ENCODE measurements at regions not wholly inside any gene's neighbourhood (a gene's known extent, or its start where the extent isn't known, plus 50 kb on each side); places are given as distances from the start of the nearest gene placed in this dataset.

DNA sequence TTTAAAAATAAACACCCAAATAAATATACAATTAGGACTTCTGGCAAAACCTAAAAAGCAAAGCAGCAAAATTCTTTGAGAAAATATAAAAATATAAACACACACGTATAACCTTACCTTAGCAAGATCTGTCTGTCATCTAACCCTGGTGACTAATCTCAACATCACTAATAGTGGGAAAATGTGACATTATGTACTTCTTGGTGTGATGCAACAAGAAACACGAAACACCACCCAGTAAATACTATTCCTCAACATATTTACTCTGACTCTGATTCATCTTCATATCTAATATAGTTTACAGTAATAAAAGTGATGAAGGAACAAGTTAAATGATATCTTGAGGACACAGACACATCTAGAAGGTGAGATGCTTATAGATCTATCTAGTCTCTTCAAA is 332.6 kb upstream of the MANEA start:
- no peak for DNase-seq (ENCODE audit: low read depth)
- H3K4me3 ChIP-seq (ENCODE audit: low read depth, low read length): no peak overlapping the region
- TF ChIP-seq, protein P1, sequence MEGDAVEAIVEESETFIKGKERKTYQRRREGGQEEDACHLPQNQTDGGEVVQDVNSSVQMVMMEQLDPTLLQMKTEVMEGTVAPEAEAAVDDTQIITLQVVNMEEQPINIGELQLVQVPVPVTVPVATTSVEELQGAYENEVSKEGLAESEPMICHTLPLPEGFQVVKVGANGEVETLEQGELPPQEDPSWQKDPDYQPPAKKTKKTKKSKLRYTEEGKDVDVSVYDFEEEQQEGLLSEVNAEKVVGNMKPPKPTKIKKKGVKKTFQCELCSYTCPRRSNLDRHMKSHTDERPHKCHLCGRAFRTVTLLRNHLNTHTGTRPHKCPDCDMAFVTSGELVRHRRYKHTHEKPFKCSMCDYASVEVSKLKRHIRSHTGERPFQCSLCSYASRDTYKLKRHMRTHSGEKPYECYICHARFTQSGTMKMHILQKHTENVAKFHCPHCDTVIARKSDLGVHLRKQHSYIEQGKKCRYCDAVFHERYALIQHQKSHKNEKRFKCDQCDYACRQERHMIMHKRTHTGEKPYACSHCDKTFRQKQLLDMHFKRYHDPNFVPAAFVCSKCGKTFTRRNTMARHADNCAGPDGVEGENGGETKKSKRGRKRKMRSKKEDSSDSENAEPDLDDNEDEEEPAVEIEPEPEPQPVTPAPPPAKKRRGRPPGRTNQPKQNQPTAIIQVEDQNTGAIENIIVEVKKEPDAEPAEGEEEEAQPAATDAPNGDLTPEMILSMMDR (IDR thresholded peaks at IDR 0.05; ENCODE audit: insufficient read depth, low read length): no peak

GRCh38 chr6:95248499-95248898 is 328.8 kb upstream of the MANEA start:
- no peak overlapping the region for H3K4me3 ChIP-seq (ENCODE audit: low read depth, low read length)
- TF ChIP-seq, protein P1 (IDR thresholded peaks at IDR 0.05; ENCODE audit: insufficient read depth, low read length): no peak
- DNase-seq (ENCODE audit: low read depth): peak; percentile 5

DNA sequence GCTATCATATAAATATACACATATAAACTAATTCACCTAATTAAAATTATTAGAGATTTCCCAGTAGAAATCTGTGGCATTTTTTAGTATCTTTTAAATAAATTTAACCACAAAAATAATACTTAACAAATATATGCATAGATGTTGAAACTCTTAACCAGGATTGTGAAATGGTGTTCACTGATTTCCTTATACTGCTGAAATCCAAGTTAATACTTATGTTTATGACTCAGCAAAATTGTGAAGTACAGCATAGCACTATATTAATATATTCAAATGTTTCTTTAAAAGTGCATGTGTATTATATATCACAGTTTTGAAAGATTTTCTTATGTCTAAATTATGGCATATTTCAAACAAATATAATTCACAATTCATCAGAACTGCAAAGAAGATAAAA is 328.2 kb upstream of the MANEA start:
- DNase-seq (ENCODE audit: low read depth): peak; percentile 70
- no peak overlapping the region for H3K4me3 ChIP-seq (ENCODE audit: low read depth, low read length)
- TF ChIP-seq, protein P1 (IDR thresholded peaks at IDR 0.05; ENCODE audit: insufficient read depth, low read length): no peak

DNA sequence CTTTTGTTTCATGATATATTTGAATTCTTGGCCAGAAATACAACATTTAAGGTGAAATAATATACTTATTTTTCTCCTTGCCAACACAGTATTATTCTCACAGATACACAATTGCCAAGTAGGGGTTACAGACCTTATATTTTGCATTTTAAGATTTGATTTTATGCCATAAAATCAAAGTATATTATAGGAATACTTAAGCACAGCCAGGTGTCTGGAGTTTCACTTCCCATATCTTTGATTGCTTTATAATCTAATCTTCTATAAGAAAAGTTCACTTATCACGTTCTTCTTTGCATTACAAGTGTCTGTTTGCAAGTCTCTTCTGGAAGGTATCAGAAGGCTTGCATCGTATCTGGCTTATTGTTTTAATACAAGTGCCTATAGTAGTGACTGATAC is 327.7 kb upstream of the MANEA start:
- TF ChIP-seq, protein P1 (IDR thresholded peaks at IDR 0.05; ENCODE audit: insufficient read depth, low read length): no peak
- H3K4me3 ChIP-seq (ENCODE audit: low read depth, low read length): no peak overlapping the region
- no peak for DNase-seq (ENCODE audit: low read depth)

GRCh38 chr6:95263840-95264239 is 313.5 kb upstream of the MANEA start:
- TF ChIP-seq, protein P1 (IDR thresholded peaks at IDR 0.05; ENCODE audit: insufficient read depth, low read length): no peak
- no peak overlapping the region for H3K4me3 ChIP-seq (ENCODE audit: low read depth, low read length)
- no peak for DNase-seq (ENCODE audit: low read depth)

- TF ChIP-seq, protein P1 (IDR thresholded peaks at IDR 0.05; ENCODE audit: insufficient read depth, low read length): no peak
- H3K4me3 ChIP-seq (ENCODE audit: low read depth, low read length): no peak overlapping the region
- no peak for DNase-seq (ENCODE audit: low read depth)
Observed at GRCh38 chr6:95266537-95267258, 310.6 kb upstream of the MANEA start.

Measured in fibroblast of the aortic adventitia (primary cell).